ENCODE measurements at regions not wholly inside any gene's neighbourhood (a gene's known extent, or its start where the extent isn't known, plus 50 kb on each side); places are given as distances from the start of the nearest gene placed in this dataset.
"Not testable (repeated sequence)": the region's sequence is repeated elsewhere in the genome, so short reads cannot be mapped to it uniquely, and the experiment has no call there.

DNA sequence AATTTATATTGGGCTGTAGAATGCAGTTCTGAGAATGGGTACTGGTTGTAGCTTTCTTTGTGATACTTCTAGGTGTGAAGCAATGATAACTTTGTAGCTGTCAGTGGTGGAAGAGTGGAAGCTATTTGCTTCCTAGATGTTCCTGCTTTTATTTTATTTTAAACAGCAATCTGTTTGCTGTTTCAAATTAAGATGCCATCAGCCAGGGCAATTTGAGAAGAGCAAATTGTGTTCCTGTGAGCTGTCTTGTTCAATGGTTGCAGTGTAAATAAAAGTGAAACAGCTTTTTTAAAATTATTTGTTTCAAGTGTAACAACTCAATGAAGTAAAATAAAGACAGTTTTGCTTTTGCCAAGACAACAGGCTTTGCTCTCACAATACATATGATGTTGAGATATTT is 150.8 kb upstream of the TMEM229A start:
- no peak overlapping the region for H3K9ac ChIP-seq (ENCODE audit: low read depth in 2 of 2, low read length in 2 of 2)
- TF ChIP-seq, protein P1, sequence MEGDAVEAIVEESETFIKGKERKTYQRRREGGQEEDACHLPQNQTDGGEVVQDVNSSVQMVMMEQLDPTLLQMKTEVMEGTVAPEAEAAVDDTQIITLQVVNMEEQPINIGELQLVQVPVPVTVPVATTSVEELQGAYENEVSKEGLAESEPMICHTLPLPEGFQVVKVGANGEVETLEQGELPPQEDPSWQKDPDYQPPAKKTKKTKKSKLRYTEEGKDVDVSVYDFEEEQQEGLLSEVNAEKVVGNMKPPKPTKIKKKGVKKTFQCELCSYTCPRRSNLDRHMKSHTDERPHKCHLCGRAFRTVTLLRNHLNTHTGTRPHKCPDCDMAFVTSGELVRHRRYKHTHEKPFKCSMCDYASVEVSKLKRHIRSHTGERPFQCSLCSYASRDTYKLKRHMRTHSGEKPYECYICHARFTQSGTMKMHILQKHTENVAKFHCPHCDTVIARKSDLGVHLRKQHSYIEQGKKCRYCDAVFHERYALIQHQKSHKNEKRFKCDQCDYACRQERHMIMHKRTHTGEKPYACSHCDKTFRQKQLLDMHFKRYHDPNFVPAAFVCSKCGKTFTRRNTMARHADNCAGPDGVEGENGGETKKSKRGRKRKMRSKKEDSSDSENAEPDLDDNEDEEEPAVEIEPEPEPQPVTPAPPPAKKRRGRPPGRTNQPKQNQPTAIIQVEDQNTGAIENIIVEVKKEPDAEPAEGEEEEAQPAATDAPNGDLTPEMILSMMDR (IDR thresholded peaks at IDR 0.05): no peak
- no peaks in the 10 kb centered on the region for H3K36me3 ChIP-seq
- no peak overlapping the region for H3K27ac ChIP-seq
- no peaks in the 10 kb centered on the region for H3K4me1 ChIP-seq
- H3K9me3 ChIP-seq: no peaks in the 10 kb centered on the region
- no peak overlapping the region for H3K4me3 ChIP-seq
- no peaks in the 10 kb centered on the region for H3K27me3 ChIP-seq
- DNase-seq: no peak
- intact Hi-C loops (cut with DNase I): no loop called here

DNA sequence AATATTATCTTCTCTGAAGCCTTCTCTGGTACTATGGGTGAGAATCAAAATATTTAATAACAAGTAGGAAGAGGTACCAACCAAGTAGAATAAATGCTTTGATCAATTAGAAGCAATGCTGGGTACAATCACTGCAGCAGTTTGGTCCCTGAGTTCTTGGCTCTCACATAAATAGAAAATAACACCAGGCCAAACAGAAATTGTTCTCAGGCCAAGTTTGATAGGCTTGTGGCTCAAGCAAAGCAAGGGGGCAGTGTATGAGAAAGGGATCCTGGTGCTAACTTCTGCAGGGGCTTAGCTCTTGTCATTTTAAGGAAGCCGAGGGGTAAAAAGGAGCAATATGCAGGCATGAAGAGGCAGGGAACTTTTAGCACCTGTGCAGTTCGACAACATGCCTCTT is 146.8 kb upstream of the TMEM229A start:
- H3K9me3 ChIP-seq: no peaks in the 10 kb centered on the region
- H3K36me3 ChIP-seq: no peaks in the 10 kb centered on the region
- H3K4me1 ChIP-seq: no peaks in the 10 kb centered on the region
- DNase-seq: no peak
- intact Hi-C loops (cut with DNase I): no loop called here
- no peak overlapping the region for H3K9ac ChIP-seq (ENCODE audit: low read depth in 2 of 2, low read length in 2 of 2)
- TF ChIP-seq, protein P1 (IDR thresholded peaks at IDR 0.05): no peak
- H3K4me3 ChIP-seq: no peak overlapping the region
- no peaks in the 10 kb centered on the region for H3K27me3 ChIP-seq
- H3K27ac ChIP-seq: no peak overlapping the region

DNA sequence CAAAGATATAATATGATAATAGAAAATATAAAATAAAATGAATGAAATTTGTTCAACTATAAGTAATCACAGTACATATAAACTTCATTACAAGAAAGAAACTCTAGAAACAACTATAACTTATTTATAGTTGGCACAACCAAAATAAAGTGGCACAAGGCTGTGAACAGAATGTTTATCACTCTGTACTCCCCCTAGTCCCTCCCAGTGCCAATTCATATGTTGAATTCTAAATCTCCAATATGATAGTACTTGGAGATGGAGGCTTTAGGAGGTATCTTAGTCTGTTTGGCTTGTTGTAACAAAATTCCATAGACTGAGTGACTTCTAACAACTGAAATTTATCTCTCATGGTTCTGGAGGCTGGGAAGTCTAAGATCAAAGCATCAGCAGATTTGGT is 145.0 kb upstream of the TMEM229A start:
- Histone ChIP-seq H3K36me3 (no peaks in the 10 kb centered on the region), H3K4me1 (no peaks in the 10 kb centered on the region), H3K4me3 (no peak overlapping the region), H3K27ac (no peak overlapping the region), H3K9me3 (no peaks in the 10 kb centered on the region), H3K9ac (ENCODE audit: low read depth in 2 of 2, low read length in 2 of 2) (no peak overlapping the region), H3K27me3 (no peaks in the 10 kb centered on the region)
- DNase-seq: no peak
- TF ChIP-seq, protein P1 (IDR thresholded peaks at IDR 0.05): no peak
- intact Hi-C loops (cut with DNase I): no loop called here

DNA sequence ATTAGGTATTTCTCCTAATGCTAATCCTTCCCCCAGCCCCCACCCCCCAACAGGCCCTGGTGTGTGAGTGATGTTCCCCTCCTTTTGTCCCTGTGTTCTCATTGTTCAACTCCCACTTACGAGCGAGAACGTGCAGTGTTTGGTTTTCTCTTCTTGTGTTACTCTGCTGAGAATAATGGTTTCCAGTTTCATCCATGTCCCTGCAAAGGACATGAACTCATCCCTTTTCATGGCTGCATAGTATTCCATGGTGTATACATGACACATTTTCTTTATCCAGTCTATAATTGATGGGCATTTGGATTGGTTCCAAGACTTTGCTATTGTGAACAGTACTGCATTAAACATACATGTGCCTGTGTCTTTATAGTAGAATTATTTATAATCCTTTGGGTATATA is 138.9 kb upstream of the TMEM229A start:
- H3K27ac ChIP-seq; H3K27me3 ChIP-seq; H3K9ac ChIP-seq (ENCODE audit: low read depth in 2 of 2, low read length in 2 of 2); intact Hi-C loops (cut with DNase I); DNase-seq; H3K4me3 ChIP-seq; H3K36me3 ChIP-seq; H3K4me1 ChIP-seq; H3K9me3 ChIP-seq: not testable (repeated sequence)

DNA sequence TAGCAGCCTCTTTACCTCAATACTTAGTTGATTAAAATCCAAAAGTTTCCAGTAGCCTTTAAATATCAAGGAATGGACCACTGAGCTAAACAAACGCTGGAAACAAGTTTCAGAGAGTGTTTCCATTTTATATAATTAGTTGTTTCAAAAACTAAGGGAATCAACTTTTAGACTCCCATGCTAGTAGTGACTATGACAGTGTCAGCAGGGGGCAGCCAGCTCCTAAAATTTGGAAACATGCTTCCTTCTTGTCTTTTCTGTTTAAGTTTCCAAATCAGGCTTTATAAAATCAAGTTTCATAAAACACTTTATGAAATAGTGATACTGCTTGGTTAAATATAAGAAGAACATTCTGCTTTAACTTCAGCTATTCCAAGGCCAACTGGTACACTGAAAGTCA is 138.2 kb upstream of the TMEM229A start:
- H3K4me3 ChIP-seq: no peak overlapping the region
- H3K27me3 ChIP-seq: no peaks in the 10 kb centered on the region
- H3K27ac ChIP-seq: no peak overlapping the region
- TF ChIP-seq, protein P1 (IDR thresholded peaks at IDR 0.05): no peak
- no peak overlapping the region for H3K9ac ChIP-seq (ENCODE audit: low read depth in 2 of 2, low read length in 2 of 2)
- H3K36me3 ChIP-seq: no peaks in the 10 kb centered on the region
- H3K9me3 ChIP-seq: no peaks in the 10 kb centered on the region
- intact Hi-C loops (cut with DNase I): no loop called here
- H3K4me1 ChIP-seq: no peaks in the 10 kb centered on the region
- DNase-seq: no peak

DNA sequence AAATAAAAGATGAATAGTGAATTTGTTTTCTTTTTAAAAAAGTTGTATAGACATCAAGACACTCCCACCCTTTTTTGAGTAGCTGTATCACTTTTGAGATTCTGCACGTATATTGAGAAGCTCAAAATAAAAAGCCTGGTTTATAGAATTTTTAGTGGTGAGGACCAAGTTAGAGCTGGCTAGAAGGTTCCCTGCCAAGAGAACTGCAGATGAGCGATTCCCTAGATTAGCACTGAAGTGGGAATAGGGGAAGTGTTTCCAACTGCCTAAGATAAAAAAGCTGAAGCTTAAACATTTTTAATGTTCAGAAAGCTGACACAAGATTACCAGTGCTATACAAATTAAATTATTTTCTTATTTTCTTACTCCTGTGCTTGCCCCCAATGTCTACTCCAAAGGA is 135.7 kb upstream of the TMEM229A start:
- Histone ChIP-seq H3K9ac (ENCODE audit: low read depth in 2 of 2, low read length in 2 of 2) (no peak overlapping the region), H3K9me3 (no peaks in the 10 kb centered on the region), H3K4me1 (no peaks in the 10 kb centered on the region), H3K36me3 (no peaks in the 10 kb centered on the region), H3K27me3 (no peaks in the 10 kb centered on the region), H3K4me3 (no peak overlapping the region), H3K27ac (no peak overlapping the region)
- TF ChIP-seq, protein P1 (IDR thresholded peaks at IDR 0.05): no peak
- DNase-seq: no peak
- intact Hi-C loops (cut with DNase I): no loop called here

Data from colonic mucosa (tissue), 4 donors.